ENCODE measurements at regions not wholly inside any gene's neighbourhood (a gene's known extent, or its start where the extent isn't known, plus 50 kb on each side); places are given as distances from the start of the nearest gene placed in this dataset.

- TF ChIP-seq POLR2A (IDR thresholded peaks at IDR 0.05; ENCODE audit: low read depth, low read length) (no peak), POLR2AphosphoS5 (IDR thresholded peaks at IDR 0.05; ENCODE audit: low read depth, low read length) (no peak)
These were observed 491.0 kb downstream of the SLITRK5 start for GRCh38 chr13:88162076-88162702.

All from GM12892 (cell line).